ENCODE measurements at regions not wholly inside any gene's neighbourhood (a gene's known extent, or its start where the extent isn't known, plus 50 kb on each side); places are given as distances from the start of the nearest gene placed in this dataset.
"Not testable (repeated sequence)": the region's sequence is repeated elsewhere in the genome, so short reads cannot be mapped to it uniquely, and the experiment has no call there.

- no peaks in the 10 kb centered on the region for H3K4me1 ChIP-seq
- Mint-ChIP-seq H3K4me1 (ENCODE audit: low read depth, unreplicated experiment) (no peaks in the 10 kb centered on the region), H3K27me3 (ENCODE audit: insufficient read depth, unreplicated experiment) (peaks cover 6% of the 10 kb centered on the region), H3K36me3 (ENCODE audit: insufficient read depth, unreplicated experiment) (no peaks in the 10 kb centered on the region), H3K9me3 (ENCODE audit: unreplicated experiment) (no peaks in the 10 kb centered on the region), H3K27ac (ENCODE audit: unreplicated experiment) (no peak overlapping the region), H3K4me3 (ENCODE audit: unreplicated experiment) (no peak overlapping the region)
- POLR2A ChIA-PET: no interaction called here
- TF ChIP-seq CTCF (IDR thresholded peaks at IDR 0.05; ENCODE audit: insufficient read depth in 1 of 2, low read depth in 1 of 2, low read length in 1 of 2, severe bottlenecking in 1 of 2, unreplicated experiment in 1 of 2): no peak
- CTCF ChIA-PET: no interaction called here
- H3K36me3 ChIP-seq (ENCODE audit: control insufficient read depth, insufficient read depth, low read length): no peaks in the 10 kb centered on the region
- no peak overlapping the region for H3K4me3 ChIP-seq (ENCODE audit: low read depth, low read length)
- DNase-seq: no peak
- no peaks in the 10 kb centered on the region for H3K27me3 ChIP-seq (replicated peaks; ENCODE audit: control insufficient read depth, insufficient read depth, low read length)
- intact Hi-C loops (cut with micrococcal nuclease; ENCODE audit: unreplicated experiment): no loop called here
- no TSS peak for BruUV-seq (replicated peaks)
- no peaks in the 10 kb centered on the region for H3K9me3 ChIP-seq
Observed at GRCh38 chr5:60060389-60060788, 166.9 kb upstream of the PDE4D start.

GRCh38 chr5:60056191-60056590 lies 162.7 kb upstream of the PDE4D start:
- intact Hi-C loops (cut with micrococcal nuclease; ENCODE audit: unreplicated experiment): no loop called here
- H3K9me3 Mint-ChIP-seq (ENCODE audit: unreplicated experiment): peaks cover 7% of the 10 kb centered on the region
- H3K36me3 ChIP-seq (ENCODE audit: control insufficient read depth, insufficient read depth, low read length): no peaks in the 10 kb centered on the region
- no peaks in the 10 kb centered on the region for H3K27me3 ChIP-seq (replicated peaks; ENCODE audit: control insufficient read depth, insufficient read depth, low read length)
- DNase-seq: no peak
- no peaks in the 10 kb centered on the region for H3K9me3 ChIP-seq
- no peak overlapping the region for H3K4me3 ChIP-seq (ENCODE audit: low read depth, low read length)
- POLR2A ChIA-PET: no interaction called here
- BruUV-seq (replicated peaks): no TSS peak
- no peaks in the 10 kb centered on the region for H3K4me1 Mint-ChIP-seq (ENCODE audit: low read depth, unreplicated experiment)
- H3K36me3 Mint-ChIP-seq (ENCODE audit: insufficient read depth, unreplicated experiment): no peaks in the 10 kb centered on the region
- H3K4me3 Mint-ChIP-seq (ENCODE audit: unreplicated experiment): no peak overlapping the region
- H3K27ac Mint-ChIP-seq (ENCODE audit: unreplicated experiment): no peak overlapping the region
- no peaks in the 10 kb centered on the region for H3K4me1 ChIP-seq
- TF ChIP-seq CTCF (IDR thresholded peaks at IDR 0.05; ENCODE audit: insufficient read depth in 1 of 2, low read depth in 1 of 2, low read length in 1 of 2, severe bottlenecking in 1 of 2, unreplicated experiment in 1 of 2): no peak
- H3K27me3 Mint-ChIP-seq (ENCODE audit: insufficient read depth, unreplicated experiment): peaks cover 6% of the 10 kb centered on the region
- CTCF ChIA-PET: no interaction called here

GRCh38 chr5:60055168-60055567 lies 161.6 kb upstream of the PDE4D start:
- DNase-seq: no peak
- ChIA-PET POLR2A (no interaction called here), CTCF (no interaction called here)
- Mint-ChIP-seq H3K4me1 (ENCODE audit: low read depth, unreplicated experiment) (no peaks in the 10 kb centered on the region), H3K9me3 (ENCODE audit: unreplicated experiment) (peaks cover 10% of the 10 kb centered on the region), H3K36me3 (ENCODE audit: insufficient read depth, unreplicated experiment) (no peaks in the 10 kb centered on the region), H3K4me3 (ENCODE audit: unreplicated experiment) (no peak overlapping the region), H3K27ac (ENCODE audit: unreplicated experiment) (no peak overlapping the region), H3K27me3 (ENCODE audit: insufficient read depth, unreplicated experiment) (peaks cover 4% of the 10 kb centered on the region)
- H3K27me3 ChIP-seq (replicated peaks; ENCODE audit: control insufficient read depth, insufficient read depth, low read length): no peaks in the 10 kb centered on the region
- H3K36me3 ChIP-seq (ENCODE audit: control insufficient read depth, insufficient read depth, low read length): no peaks in the 10 kb centered on the region
- no peak overlapping the region for H3K4me3 ChIP-seq (ENCODE audit: low read depth, low read length)
- intact Hi-C loops (cut with micrococcal nuclease; ENCODE audit: unreplicated experiment): no loop called here
- no peak for TF ChIP-seq CTCF (IDR thresholded peaks at IDR 0.05; ENCODE audit: insufficient read depth in 1 of 2, low read depth in 1 of 2, low read length in 1 of 2, severe bottlenecking in 1 of 2, unreplicated experiment in 1 of 2)
- no peaks in the 10 kb centered on the region for H3K4me1 ChIP-seq
- no peaks in the 10 kb centered on the region for H3K9me3 ChIP-seq
- BruUV-seq (replicated peaks): no TSS peak

GRCh38 chr5:60041996-60042664 lies 148.6 kb upstream of the PDE4D start:
- CTCF ChIA-PET; DNase-seq; H3K9me3 ChIP-seq; H3K27ac Mint-ChIP-seq (ENCODE audit: unreplicated experiment); POLR2A ChIA-PET; H3K36me3 ChIP-seq (ENCODE audit: control insufficient read depth, insufficient read depth, low read length); BruUV-seq (replicated peaks); H3K9me3 Mint-ChIP-seq (ENCODE audit: unreplicated experiment); intact Hi-C loops (cut with micrococcal nuclease; ENCODE audit: unreplicated experiment); H3K36me3 Mint-ChIP-seq (ENCODE audit: insufficient read depth, unreplicated experiment); H3K4me3 ChIP-seq (ENCODE audit: low read depth, low read length); H3K4me1 Mint-ChIP-seq (ENCODE audit: low read depth, unreplicated experiment); H3K4me3 Mint-ChIP-seq (ENCODE audit: unreplicated experiment); H3K27me3 Mint-ChIP-seq (ENCODE audit: insufficient read depth, unreplicated experiment); H3K27me3 ChIP-seq (replicated peaks; ENCODE audit: control insufficient read depth, insufficient read depth, low read length); H3K4me1 ChIP-seq: not testable (repeated sequence)

- H3K9me3 Mint-ChIP-seq (ENCODE audit: unreplicated experiment); H3K36me3 Mint-ChIP-seq (ENCODE audit: insufficient read depth, unreplicated experiment); H3K4me1 ChIP-seq; BruUV-seq (replicated peaks); H3K27ac Mint-ChIP-seq (ENCODE audit: unreplicated experiment); H3K27me3 Mint-ChIP-seq (ENCODE audit: insufficient read depth, unreplicated experiment); intact Hi-C loops (cut with micrococcal nuclease; ENCODE audit: unreplicated experiment); H3K4me3 Mint-ChIP-seq (ENCODE audit: unreplicated experiment); H3K27me3 ChIP-seq (replicated peaks; ENCODE audit: control insufficient read depth, insufficient read depth, low read length); H3K36me3 ChIP-seq (ENCODE audit: control insufficient read depth, insufficient read depth, low read length); DNase-seq; POLR2A ChIA-PET; H3K4me1 Mint-ChIP-seq (ENCODE audit: low read depth, unreplicated experiment); H3K4me3 ChIP-seq (ENCODE audit: low read depth, low read length); CTCF ChIA-PET; H3K9me3 ChIP-seq: not testable (repeated sequence)
Observed at GRCh38 chr5:60041508-60041907, 148.0 kb upstream of the PDE4D start.
